ENCODE measurements at regions not wholly inside any gene's neighbourhood (a gene's known extent, or its start where the extent isn't known, plus 50 kb on each side); places are given as distances from the start of the nearest gene placed in this dataset.

DNA sequence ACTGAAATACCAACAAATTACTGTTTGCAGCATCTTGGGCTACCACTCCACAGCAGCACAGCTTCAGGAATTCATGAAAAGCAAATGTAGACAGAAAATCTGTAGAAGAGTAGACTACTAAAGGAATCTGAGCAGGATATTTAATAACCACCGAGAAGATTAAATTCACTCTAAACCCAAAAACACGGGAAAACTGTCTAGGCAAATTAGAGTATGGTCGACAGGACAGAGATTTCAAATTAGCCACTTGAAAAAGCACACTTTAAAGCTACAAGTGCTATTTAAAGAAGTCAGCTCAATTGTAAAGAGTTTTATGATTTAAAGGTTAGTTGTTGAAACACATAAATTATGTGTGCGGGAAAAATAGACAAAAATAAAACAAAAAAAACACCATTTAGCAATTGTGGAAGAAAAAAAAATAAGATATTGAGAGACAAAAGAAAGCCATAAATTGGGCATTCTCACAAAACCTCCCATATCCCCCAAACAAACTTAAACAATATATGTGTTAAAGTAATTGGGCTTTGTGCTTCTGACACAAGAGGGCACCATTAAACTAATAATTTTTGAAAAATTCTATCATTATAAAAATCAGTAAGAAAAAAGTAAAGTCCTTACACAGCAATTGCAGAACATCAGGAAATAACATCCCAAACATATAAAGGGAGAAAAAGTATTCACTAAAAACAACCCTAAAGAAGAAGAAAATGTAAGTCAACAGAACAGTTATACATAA is 880.8 kb downstream of the TECRL start:
- TF ChIP-seq, protein P1, sequence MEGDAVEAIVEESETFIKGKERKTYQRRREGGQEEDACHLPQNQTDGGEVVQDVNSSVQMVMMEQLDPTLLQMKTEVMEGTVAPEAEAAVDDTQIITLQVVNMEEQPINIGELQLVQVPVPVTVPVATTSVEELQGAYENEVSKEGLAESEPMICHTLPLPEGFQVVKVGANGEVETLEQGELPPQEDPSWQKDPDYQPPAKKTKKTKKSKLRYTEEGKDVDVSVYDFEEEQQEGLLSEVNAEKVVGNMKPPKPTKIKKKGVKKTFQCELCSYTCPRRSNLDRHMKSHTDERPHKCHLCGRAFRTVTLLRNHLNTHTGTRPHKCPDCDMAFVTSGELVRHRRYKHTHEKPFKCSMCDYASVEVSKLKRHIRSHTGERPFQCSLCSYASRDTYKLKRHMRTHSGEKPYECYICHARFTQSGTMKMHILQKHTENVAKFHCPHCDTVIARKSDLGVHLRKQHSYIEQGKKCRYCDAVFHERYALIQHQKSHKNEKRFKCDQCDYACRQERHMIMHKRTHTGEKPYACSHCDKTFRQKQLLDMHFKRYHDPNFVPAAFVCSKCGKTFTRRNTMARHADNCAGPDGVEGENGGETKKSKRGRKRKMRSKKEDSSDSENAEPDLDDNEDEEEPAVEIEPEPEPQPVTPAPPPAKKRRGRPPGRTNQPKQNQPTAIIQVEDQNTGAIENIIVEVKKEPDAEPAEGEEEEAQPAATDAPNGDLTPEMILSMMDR (IDR thresholded peaks at IDR 0.05; ENCODE audit: low read length), result peak; percentile 35
- no peak for TF ChIP-seq EZH2phosphoT487 (IDR thresholded peaks at IDR 0.05; ENCODE audit: low read length)
